WTC11 (cell line): ENCODE measurements at regions not wholly inside any gene's neighbourhood (a gene's known extent, or its start where the extent isn't known, plus 50 kb on each side); places are given as distances from the start of the nearest gene placed in this dataset.

Experiments
- ATAC-seq: fragments of 200-7000 bp; cut with Tn5 transposase; 2 replicates; pipeline ENCODE4 v1.10.0; 2021; ENCODE audit warnings: mild to moderate bottlenecking, moderate library complexity
- CTCF ChIA-PET: fragments of 300-600 bp; sonication (Branson Sonifier 250); formaldehyde crosslinking; loops from one replicate; lab custom pipeline; 2021; ENCODE audit warnings: antibody characterized with exemption; lab: Charles Lee
- POLR2A ChIA-PET: fragments of 350-600 bp; sonication (Branson Sonifier 250); formaldehyde crosslinking; loops from one replicate; lab custom pipeline; 2021; ENCODE audit warnings: antibody characterized with exemption; lab: Charles Lee
- DNase-seq: peaks from one replicate; pipeline ENCODE4 v3.0.0; 2021; ENCODE audit warnings: low spot score
- H3K27ac Mint-ChIP-seq: 2 replicates; pipeline ENCODE4 v1.8.0; 2021; ENCODE audit warnings: mixed read lengths
- H3K27me3 Mint-ChIP-seq: 2 replicates; pipeline ENCODE4 v1.8.0; 2021; ENCODE audit warnings: low read depth, mild to moderate bottlenecking, moderate library complexity, mixed read lengths
- H3K36me3 Mint-ChIP-seq: 2 replicates; pipeline ENCODE4 v1.8.0; 2021; ENCODE audit warnings: mixed read lengths
- H3K4me1 Mint-ChIP-seq: 2 replicates; pipeline ENCODE4 v1.8.0; 2022; ENCODE audit warnings: mixed read lengths
- H3K4me3 Mint-ChIP-seq: 2 replicates; pipeline ENCODE4 v1.8.0; 2021; ENCODE audit warnings: mild to moderate bottlenecking, moderate library complexity, mixed read lengths
- H3K9me3 Mint-ChIP-seq: 2 replicates; pipeline ENCODE4 v1.8.0; 2021; ENCODE audit warnings: mixed read lengths
- ATF6 ChIP-seq: sonication (generic); formaldehyde crosslinking; IDR thresholded peaks from 2 replicates; pipeline ENCODE4 v1.8.1; 2023; ENCODE audit warnings: mild to moderate bottlenecking, missing genetic modification reagents
- CDX4 ChIP-seq: fragments of 250-450 bp; sonication (Bioruptor Pico); IDR thresholded peaks from 2 replicates; pipeline ENCODE4 v1.9.0; 2021; ENCODE audit warnings: moderate library complexity, mild to moderate bottlenecking, inconsistent platforms, borderline replicate concordance
- CREB1 ChIP-seq: sonication (generic); formaldehyde crosslinking; IDR thresholded peaks from 2 replicates; pipeline ENCODE4 v1.8.0; 2023; ENCODE audit warnings: mild to moderate bottlenecking, missing genetic modification reagents
- E2F5 ChIP-seq: sonication (generic); formaldehyde crosslinking; IDR thresholded peaks from 2 replicates; pipeline ENCODE4 v1.8.1; 2022; ENCODE audit warnings: mild to moderate bottlenecking, moderate library complexity, missing genetic modification reagents
- HMGA2 ChIP-seq: fragments of 250-450 bp; sonication (Bioruptor Pico); IDR thresholded peaks from 2 replicates; pipeline ENCODE4 v1.4.0; 2021; ENCODE audit warnings: mild to moderate bottlenecking, moderate library complexity
- KAT7 ChIP-seq: sonication (generic); formaldehyde crosslinking; IDR thresholded peaks from 2 replicates; pipeline ENCODE4 v1.8.1; 2023; ENCODE audit warnings: missing genetic modification reagents, mild to moderate bottlenecking, borderline replicate concordance
- MLX ChIP-seq: sonication (generic); formaldehyde crosslinking; IDR thresholded peaks from 2 replicates; pipeline ENCODE4 v1.8.1; 2023; ENCODE audit warnings: mild to moderate bottlenecking, missing genetic modification reagents, moderate library complexity
- PREB ChIP-seq: sonication (generic); formaldehyde crosslinking; IDR thresholded peaks from 2 replicates; pipeline ENCODE4 v1.8.1; 2022; ENCODE audit warnings: mild to moderate bottlenecking, missing genetic modification reagents, moderate library complexity, borderline replicate concordance
- TEAD1 ChIP-seq: sonication (generic); formaldehyde crosslinking; IDR thresholded peaks from 2 replicates; pipeline ENCODE4 v1.8.0; 2022; ENCODE audit warnings: mild to moderate bottlenecking, missing genetic modification reagents
- TP53 ChIP-seq: sonication (generic); formaldehyde crosslinking; IDR thresholded peaks from 2 replicates; pipeline ENCODE4 v1.8.1; 2023; ENCODE audit warnings: mild to moderate bottlenecking, missing genetic modification reagents
- USF1 ChIP-seq: sonication (generic); formaldehyde crosslinking; IDR thresholded peaks from 2 replicates; pipeline ENCODE4 v1.8.0; 2022; ENCODE audit warnings: mild to moderate bottlenecking, missing genetic modification reagents
- ZBTB43 ChIP-seq: sonication (generic); formaldehyde crosslinking; IDR thresholded peaks from 2 replicates; pipeline ENCODE4 v1.8.1; 2023; ENCODE audit warnings: mild to moderate bottlenecking, missing genetic modification reagents
- ZNF263 ChIP-seq: sonication (generic); formaldehyde crosslinking; IDR thresholded peaks from 2 replicates; pipeline ENCODE4 v1.8.1; 2022; ENCODE audit warnings: low read depth, mild to moderate bottlenecking, moderate library complexity, missing genetic modification reagents
- ZNF317 ChIP-seq: sonication (generic); formaldehyde crosslinking; IDR thresholded peaks from 2 replicates; pipeline ENCODE4 v1.8.1; 2023; ENCODE audit warnings: low read depth, mild to moderate bottlenecking, moderate library complexity, missing genetic modification reagents, borderline replicate concordance
- ZNF671 ChIP-seq: fragments of 250-450 bp; sonication (Bioruptor Pico); IDR thresholded peaks from 2 replicates; pipeline ENCODE4 v1.8.0; 2021; ENCODE audit warnings: mild to moderate bottlenecking

GRCh38 chr4:27276307-27277073 is 415.8 kb downstream of the STIM2 start (continued):
- TF ChIP-seq USF1 (CRISPR knock-in tag): no peak
- no peak for TF ChIP-seq CDX4
- TF ChIP-seq TEAD1 (CRISPR knock-in tag): no peak
- no peak for TF ChIP-seq MLX (CRISPR knock-in tag)

GRCh38 chr4:27278615-27279375 is 418.2 kb downstream of the STIM2 start:
- H3K4me1 Mint-ChIP-seq: no peaks in the 10 kb centered on the region
- POLR2A ChIA-PET: interaction anchor here (0.6 to 1.0 kb wide), 3 partner anchors 9 to 63 kb away, joined by 3 to 18 read pairs (median 3); no protein-coding TSS in a partner anchor
- H3K36me3 Mint-ChIP-seq: no peaks in the 10 kb centered on the region
- no peak overlapping the region for H3K27ac Mint-ChIP-seq
- no peak overlapping the region for H3K4me3 Mint-ChIP-seq
- no peaks in the 10 kb centered on the region; the same call in 1 of the 2 replicates for H3K27me3 Mint-ChIP-seq
- peak; percentile 63 for DNase-seq
- peak; percentile 32; the same call in 1 of the 2 replicates for TF ChIP-seq ZBTB43 (CRISPR knock-in tag)
- TF ChIP-seq USF1 (CRISPR knock-in tag): peak; percentile 18; the same call in 1 of the 2 replicates
- no peak for TF ChIP-seq CREB1 (CRISPR knock-in tag)
- no peak for TF ChIP-seq E2F5 (CRISPR knock-in tag)
- CTCF ChIA-PET: no interaction called here
- ATAC-seq: peak; percentile 92
- peaks cover 5% of the 10 kb centered on the region for H3K9me3 Mint-ChIP-seq

- ChIA-PET CTCF (no interaction called here), POLR2A (no interaction called here)
- Mint-ChIP-seq H3K4me3 (no peak overlapping the region), H3K36me3 (no peaks in the 10 kb centered on the region), H3K4me1 (peaks cover 17% of the 10 kb centered on the region), H3K9me3 (peaks cover 3% of the 10 kb centered on the region), H3K27me3 (no peaks in the 10 kb centered on the region; the same call in 1 of the 2 replicates), H3K27ac (no peak overlapping the region)
- DNase-seq: no peak
- TF ChIP-seq HMGA2 (CRISPR knock-in tag) (no peak), ZNF671 (CRISPR knock-in tag) (no peak), ATF6 (CRISPR knock-in tag) (no peak), PREB (CRISPR knock-in tag) (no peak), ZNF263 (no peak), ZNF317 (CRISPR knock-in tag) (no peak), TP53 (CRISPR knock-in tag) (no peak), KAT7 (CRISPR knock-in tag) (no peak)
- no peak for ATAC-seq
Measured at GRCh38 chr4:27288496-27288895, 427.9 kb downstream of the STIM2 start.
